22Rv1 (cell line): ENCODE measurements at regions not wholly inside any gene's neighbourhood (a gene's known extent, or its start where the extent isn't known, plus 50 kb on each side); places are given as distances from the start of the nearest gene placed in this dataset.

Source experiments
- ZFX ChIP-seq: fragments of 450-650 bp; IDR thresholded peaks from 2 replicates; pipeline ENCODE4 v1.6.1; 2017; ENCODE audit warnings: antibody characterized with exemption, borderline replicate concordance
- TF ChIP-seq, protein P1 (sequence below): fragments of 450-650 bp; IDR thresholded peaks from 2 replicates; pipeline ENCODE4 v1.5.1; 2017; ENCODE audit warnings: mild to moderate bottlenecking

DNA sequence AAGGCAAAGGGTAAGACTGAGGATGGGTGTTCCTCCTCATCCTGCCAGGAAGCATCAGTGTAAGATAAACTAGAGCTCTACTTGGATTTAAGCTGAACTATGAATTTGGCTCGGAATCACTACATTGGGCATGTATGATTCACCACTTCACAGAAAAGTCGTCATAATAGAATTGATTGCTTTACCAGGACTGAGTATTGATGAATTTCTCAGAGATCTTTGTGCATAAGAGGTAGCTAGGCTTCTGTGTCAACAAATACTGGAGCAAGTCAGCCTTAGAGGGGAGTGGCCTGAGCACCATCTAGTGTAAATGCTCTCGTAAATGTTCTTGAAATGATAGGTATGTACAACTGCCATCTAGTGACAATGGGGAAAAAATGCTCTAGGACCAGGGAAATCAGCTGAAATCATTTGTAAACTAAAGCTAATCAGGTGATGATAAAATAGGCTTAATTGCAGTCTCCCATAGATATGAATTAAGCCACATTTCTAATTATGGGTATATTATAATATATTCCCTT lies 309.5 kb upstream of the FMR1 start:
- TF ChIP-seq, protein P1, sequence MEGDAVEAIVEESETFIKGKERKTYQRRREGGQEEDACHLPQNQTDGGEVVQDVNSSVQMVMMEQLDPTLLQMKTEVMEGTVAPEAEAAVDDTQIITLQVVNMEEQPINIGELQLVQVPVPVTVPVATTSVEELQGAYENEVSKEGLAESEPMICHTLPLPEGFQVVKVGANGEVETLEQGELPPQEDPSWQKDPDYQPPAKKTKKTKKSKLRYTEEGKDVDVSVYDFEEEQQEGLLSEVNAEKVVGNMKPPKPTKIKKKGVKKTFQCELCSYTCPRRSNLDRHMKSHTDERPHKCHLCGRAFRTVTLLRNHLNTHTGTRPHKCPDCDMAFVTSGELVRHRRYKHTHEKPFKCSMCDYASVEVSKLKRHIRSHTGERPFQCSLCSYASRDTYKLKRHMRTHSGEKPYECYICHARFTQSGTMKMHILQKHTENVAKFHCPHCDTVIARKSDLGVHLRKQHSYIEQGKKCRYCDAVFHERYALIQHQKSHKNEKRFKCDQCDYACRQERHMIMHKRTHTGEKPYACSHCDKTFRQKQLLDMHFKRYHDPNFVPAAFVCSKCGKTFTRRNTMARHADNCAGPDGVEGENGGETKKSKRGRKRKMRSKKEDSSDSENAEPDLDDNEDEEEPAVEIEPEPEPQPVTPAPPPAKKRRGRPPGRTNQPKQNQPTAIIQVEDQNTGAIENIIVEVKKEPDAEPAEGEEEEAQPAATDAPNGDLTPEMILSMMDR: peak; percentile 25; the same call in 1 of the 2 replicates
- no peak for TF ChIP-seq ZFX
